Chondrocyte (in vitro differentiated cells): ENCODE measurements at regions not wholly inside any gene's neighbourhood (a gene's known extent, or its start where the extent isn't known, plus 50 kb on each side); places are given as distances from the start of the nearest gene placed in this dataset.

Experiments used
- DNase-seq: peaks from one replicate; pipeline ENCODE4 v3.0.0; 2021; ENCODE audit warnings: mixed read lengths, low spot score
- H3K27ac Mint-ChIP-seq: one replicate; pipeline ENCODE4 v1.8.0; 2021; ENCODE audit warnings: mild to moderate bottlenecking, moderate library complexity, mixed read lengths; ENCODE audit not compliant: unreplicated experiment
- H3K27me3 Mint-ChIP-seq: 2 replicates; pipeline ENCODE4 v1.8.0; 2021; ENCODE audit warnings: low read depth, mixed read lengths
- H3K36me3 Mint-ChIP-seq: 2 replicates; pipeline ENCODE4 v1.8.0; 2021; ENCODE audit warnings: low read depth, mixed read lengths
- H3K4me1 Mint-ChIP-seq: 2 replicates; pipeline ENCODE4 v1.8.0; 2021; ENCODE audit warnings: low read depth, mild to moderate bottlenecking, mixed read lengths
- H3K4me3 Mint-ChIP-seq: one replicate; pipeline ENCODE4 v1.8.0; 2021; ENCODE audit warnings: mild to moderate bottlenecking, moderate library complexity, mixed read lengths; ENCODE audit not compliant: unreplicated experiment
- H3K9me3 Mint-ChIP-seq: 2 replicates; pipeline ENCODE4 v1.8.0; 2021; ENCODE audit warnings: low read depth, mixed read lengths
- TF ChIP-seq, protein P1 (sequence below): fragments of 200-600 bp; sonication (generic); IDR thresholded peaks from 2 replicates; pipeline ENCODE4 v1.5.0; 2021; ENCODE audit warnings: antibody characterized with exemption, mild to moderate bottlenecking, moderate library complexity

DNA sequence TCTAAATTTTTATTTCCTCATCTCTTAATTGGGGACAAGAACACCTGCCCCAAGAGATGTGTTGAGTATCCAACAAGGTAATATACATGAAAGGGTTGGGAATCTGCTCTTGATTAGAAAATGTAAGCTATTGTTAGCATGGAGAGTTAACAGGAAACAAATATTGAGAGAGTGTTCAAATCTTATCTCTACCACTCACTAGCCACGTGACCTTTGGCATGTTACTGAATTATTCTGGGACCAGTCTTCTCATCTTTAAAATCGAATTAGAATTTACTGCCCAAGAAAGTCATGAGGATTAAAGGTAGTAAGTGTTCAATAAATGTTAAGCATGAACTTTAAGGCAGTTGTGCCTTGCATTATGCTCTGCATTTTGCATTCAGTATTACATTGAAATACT is 184.7 kb downstream of the MID1IP1 start:
- no peaks in the 10 kb centered on the region for H3K4me1 Mint-ChIP-seq
- H3K9me3 Mint-ChIP-seq = peaks cover 3% of the 10 kb centered on the region
- no peaks in the 10 kb centered on the region for H3K27me3 Mint-ChIP-seq
- no peak for DNase-seq
- no peak overlapping the region for H3K27ac Mint-ChIP-seq
- TF ChIP-seq, protein P1, sequence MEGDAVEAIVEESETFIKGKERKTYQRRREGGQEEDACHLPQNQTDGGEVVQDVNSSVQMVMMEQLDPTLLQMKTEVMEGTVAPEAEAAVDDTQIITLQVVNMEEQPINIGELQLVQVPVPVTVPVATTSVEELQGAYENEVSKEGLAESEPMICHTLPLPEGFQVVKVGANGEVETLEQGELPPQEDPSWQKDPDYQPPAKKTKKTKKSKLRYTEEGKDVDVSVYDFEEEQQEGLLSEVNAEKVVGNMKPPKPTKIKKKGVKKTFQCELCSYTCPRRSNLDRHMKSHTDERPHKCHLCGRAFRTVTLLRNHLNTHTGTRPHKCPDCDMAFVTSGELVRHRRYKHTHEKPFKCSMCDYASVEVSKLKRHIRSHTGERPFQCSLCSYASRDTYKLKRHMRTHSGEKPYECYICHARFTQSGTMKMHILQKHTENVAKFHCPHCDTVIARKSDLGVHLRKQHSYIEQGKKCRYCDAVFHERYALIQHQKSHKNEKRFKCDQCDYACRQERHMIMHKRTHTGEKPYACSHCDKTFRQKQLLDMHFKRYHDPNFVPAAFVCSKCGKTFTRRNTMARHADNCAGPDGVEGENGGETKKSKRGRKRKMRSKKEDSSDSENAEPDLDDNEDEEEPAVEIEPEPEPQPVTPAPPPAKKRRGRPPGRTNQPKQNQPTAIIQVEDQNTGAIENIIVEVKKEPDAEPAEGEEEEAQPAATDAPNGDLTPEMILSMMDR = no peak
- no peaks in the 10 kb centered on the region for H3K36me3 Mint-ChIP-seq
- no peak overlapping the region for H3K4me3 Mint-ChIP-seq

DNA sequence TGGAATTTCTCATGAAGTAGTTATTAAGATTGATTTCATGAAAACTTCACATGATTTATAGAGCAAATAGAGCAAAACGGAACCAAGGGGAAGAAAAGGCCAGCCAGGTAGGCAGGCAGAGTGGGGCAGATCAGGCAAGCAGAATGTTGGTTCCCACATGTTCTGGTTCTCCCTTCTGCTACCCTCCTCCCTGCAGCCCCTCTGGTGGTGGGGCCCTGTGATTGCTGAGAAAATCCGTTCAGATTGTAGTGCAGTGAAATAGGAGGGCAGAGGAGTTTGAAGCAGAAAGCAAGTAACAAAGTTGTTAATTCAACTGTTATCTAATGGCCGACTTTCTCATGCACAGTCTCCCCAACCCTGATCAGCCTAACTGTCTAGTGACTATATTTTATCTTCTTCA is 185.3 kb downstream of the MID1IP1 start:
- H3K9me3 Mint-ChIP-seq = peaks cover 3% of the 10 kb centered on the region
- H3K4me3 Mint-ChIP-seq = no peak overlapping the region
- TF ChIP-seq, protein P1 = no peak
- no peak for DNase-seq
- H3K27me3 Mint-ChIP-seq = no peaks in the 10 kb centered on the region
- no peaks in the 10 kb centered on the region for H3K36me3 Mint-ChIP-seq
- H3K4me1 Mint-ChIP-seq = no peaks in the 10 kb centered on the region
- H3K27ac Mint-ChIP-seq = no peak overlapping the region

DNA sequence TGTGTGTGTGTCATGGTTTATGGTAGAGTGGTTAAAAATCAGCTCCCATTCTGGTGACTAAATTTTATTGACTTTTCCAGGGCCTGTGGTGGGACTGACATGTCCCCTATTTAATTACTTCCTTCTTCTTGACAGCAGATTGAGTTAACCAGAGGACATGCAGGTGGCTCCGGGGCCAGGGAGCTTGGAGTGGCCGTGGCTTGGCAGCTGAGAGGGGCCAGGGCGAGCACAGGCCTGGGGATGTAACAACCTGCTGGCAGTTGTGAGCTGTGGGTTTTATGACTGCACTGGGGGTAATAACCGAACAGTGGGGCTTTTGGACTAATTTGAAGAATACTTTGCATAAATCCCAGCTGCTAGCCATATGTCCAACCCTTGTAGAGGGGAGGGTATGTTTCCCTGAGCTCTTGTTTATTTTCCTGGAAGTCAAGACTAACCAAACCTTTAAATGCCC is 186.0 kb downstream of the MID1IP1 start:
- Mint-ChIP-seq H3K36me3 (no peaks in the 10 kb centered on the region), H3K27ac (no peak overlapping the region), H3K9me3 (no peaks in the 10 kb centered on the region), H3K4me1 (no peaks in the 10 kb centered on the region), H3K4me3 (no peak overlapping the region), H3K27me3 (no peaks in the 10 kb centered on the region)
- DNase-seq = no peak
- TF ChIP-seq, protein P1 = no peak

DNA sequence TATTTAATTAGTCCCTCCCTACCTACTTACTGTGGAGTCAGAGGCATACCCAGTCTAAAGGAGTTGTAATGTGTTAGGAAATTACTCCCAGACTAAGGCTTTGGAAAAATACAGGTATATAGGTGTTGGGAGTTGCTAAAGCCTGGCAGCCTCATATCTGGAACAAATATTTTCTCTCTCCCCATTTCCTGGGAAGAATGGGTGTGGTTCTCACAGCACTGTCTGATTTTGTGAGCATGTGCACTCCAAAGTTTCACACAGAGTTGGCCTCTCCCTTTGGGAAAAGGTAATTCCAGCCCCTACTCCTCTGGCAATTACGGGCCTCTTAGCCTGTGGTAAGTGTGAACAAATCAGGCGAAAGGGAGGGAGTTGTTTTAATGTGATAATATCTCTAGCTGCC is 187.0 kb downstream of the MID1IP1 start:
- Mint-ChIP-seq H3K27ac (no peak overlapping the region), H3K4me3 (no peak overlapping the region), H3K27me3 (no peaks in the 10 kb centered on the region), H3K4me1 (no peaks in the 10 kb centered on the region), H3K36me3 (no peaks in the 10 kb centered on the region), H3K9me3 (no peaks in the 10 kb centered on the region)
- TF ChIP-seq, protein P1 = no peak
- no peak for DNase-seq

DNA sequence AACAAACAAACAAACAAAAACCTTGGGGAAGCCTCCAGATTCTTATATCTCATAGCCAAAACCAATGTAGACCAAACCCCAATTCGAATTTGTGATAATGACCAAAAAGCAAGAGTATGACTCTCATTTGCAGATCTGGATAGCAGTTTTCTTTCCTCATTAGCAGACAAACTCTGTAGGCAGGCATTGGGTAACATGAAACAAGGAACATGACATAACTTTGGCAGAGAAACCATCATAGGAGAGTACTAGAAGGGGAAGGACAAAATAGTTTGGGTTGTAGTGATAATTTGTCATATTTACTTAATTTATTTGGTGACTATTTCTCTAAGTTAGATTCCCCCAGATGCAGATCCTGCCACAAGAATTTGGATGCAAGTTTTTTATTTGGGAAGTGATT is 187.8 kb downstream of the MID1IP1 start:
- no peaks in the 10 kb centered on the region for H3K4me1 Mint-ChIP-seq
- TF ChIP-seq, protein P1 = no peak
- H3K36me3 Mint-ChIP-seq = no peaks in the 10 kb centered on the region
- H3K9me3 Mint-ChIP-seq = peaks cover 5% of the 10 kb centered on the region
- no peak for DNase-seq
- no peak overlapping the region for H3K27ac Mint-ChIP-seq
- no peaks in the 10 kb centered on the region for H3K27me3 Mint-ChIP-seq
- H3K4me3 Mint-ChIP-seq = no peak overlapping the region
